ENCODE measurements at regions not wholly inside any gene's neighbourhood (a gene's known extent, or its start where the extent isn't known, plus 50 kb on each side); places are given as distances from the start of the nearest gene placed in this dataset.

DNA sequence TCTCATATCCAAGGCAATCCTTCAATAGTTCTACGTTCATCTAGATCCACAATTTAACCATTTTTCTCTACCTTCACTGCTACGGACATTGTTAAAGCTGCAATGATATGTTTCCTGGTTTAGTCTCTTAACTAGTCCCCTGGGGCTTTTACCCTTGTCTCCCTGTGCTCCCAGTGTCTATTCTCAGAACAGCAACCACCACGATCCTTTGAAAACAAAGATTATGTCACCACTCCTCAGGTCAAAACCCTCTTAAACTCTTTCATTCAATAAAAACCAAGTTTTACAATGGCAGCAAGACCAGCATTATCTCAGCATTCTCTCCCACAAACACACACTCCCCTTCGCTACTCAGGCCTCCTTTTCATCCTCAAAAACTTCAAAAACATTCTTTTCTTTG lies 298.2 kb upstream of the CHST9 start (continued):
- TF ChIP-seq, protein P1, sequence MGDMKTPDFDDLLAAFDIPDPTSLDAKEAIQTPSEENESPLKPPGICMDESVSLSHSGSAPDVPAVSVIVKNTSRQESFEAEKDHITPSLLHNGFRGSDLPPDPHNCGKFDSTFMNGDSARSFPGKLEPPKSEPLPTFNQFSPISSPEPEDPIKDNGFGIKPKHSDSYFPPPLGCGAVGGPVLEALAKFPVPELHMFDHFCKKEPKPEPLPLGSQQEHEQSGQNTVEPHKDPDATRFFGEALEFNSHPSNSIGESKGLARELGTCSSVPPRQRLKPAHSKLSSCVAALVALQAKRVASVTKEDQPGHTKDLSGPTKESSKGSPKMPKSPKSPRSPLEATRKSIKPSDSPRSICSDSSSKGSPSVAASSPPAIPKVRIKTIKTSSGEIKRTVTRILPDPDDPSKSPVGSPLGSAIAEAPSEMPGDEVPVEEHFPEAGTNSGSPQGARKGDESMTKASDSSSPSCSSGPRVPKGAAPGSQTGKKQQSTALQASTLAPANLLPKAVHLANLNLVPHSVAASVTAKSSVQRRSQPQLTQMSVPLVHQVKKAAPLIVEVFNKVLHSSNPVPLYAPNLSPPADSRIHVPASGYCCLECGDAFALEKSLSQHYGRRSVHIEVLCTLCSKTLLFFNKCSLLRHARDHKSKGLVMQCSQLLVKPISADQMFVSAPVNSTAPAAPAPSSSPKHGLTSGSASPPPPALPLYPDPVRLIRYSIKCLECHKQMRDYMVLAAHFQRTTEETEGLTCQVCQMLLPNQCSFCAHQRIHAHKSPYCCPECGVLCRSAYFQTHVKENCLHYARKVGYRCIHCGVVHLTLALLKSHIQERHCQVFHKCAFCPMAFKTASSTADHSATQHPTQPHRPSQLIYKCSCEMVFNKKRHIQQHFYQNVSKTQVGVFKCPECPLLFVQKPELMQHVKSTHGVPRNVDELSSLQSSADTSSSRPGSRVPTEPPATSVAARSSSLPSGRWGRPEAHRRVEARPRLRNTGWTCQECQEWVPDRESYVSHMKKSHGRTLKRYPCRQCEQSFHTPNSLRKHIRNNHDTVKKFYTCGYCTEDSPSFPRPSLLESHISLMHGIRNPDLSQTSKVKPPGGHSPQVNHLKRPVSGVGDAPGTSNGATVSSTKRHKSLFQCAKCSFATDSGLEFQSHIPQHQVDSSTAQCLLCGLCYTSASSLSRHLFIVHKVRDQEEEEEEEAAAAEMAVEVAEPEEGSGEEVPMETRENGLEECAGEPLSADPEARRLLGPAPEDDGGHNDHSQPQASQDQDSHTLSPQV (IDR thresholded peaks at IDR 0.05) = no peak
- TF ChIP-seq FOXK2 (IDR thresholded peaks at IDR 0.05) = no peak
- no peak for TF ChIP-seq FOS (IDR thresholded peaks at IDR 0.05; ENCODE audit: borderline replicate concordance, extremely low read depth, insufficient read length)
- TF ChIP-seq MYB (IDR thresholded peaks at IDR 0.05; ENCODE audit: borderline replicate concordance, low read depth, low read length) = no peak

DNA sequence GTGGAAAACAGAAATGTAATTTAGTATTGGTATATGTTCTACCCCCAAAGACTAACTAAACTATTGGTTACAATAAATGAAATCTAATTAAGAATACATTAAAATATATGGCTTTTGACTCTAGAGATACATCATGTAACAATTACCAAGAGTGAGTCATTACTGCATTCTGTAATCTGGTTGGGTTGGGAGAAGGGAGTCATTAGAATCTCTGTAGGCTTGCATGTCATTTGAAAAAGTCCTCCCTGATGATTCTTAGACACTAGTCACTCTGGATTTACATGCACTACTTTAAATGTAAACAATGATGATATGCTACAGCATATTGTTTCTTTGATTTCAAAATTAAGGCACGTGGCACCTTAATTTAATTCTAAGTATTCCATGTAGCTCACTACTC lies 293.4 kb upstream of the CHST9 start:
- Histone ChIP-seq H3K36me3 (ENCODE audit: control insufficient read depth in 2 of 2, insufficient read depth in 2 of 2, low read length in 1 of 2) (no peaks in the 10 kb centered on the region), H3K79me2 (ENCODE audit: control insufficient read depth, insufficient read depth, low read length) (no peaks in the 10 kb centered on the region), H3K4me3 (no peak overlapping the region), H3K27ac (ENCODE audit: control insufficient read depth, insufficient read depth) (no peak overlapping the region), H3K27me3 (replicated peaks in 1 of 2; ENCODE audit: control insufficient read depth in 2 of 2, insufficient read depth in 2 of 2, low read length in 1 of 2) (no peaks in the 10 kb centered on the region), H3K9ac (ENCODE audit: control insufficient read depth, insufficient read depth, low read length) (no peak overlapping the region), H4K20me1 (ENCODE audit: control insufficient read depth, insufficient read depth) (no peaks in the 10 kb centered on the region), H2AFZ (ENCODE audit: control insufficient read depth, low read depth, low read length) (no peak overlapping the region), H3K9me3 (replicated peaks; ENCODE audit: control insufficient read depth, insufficient read depth, low read length) (no peaks in the 10 kb centered on the region), H3K4me1 (ENCODE audit: control insufficient read depth, insufficient read depth, low read length) (no peaks in the 10 kb centered on the region), H3K4me2 (ENCODE audit: control insufficient read depth, insufficient read depth) (no peak overlapping the region)
- DNase-seq (ENCODE audit: low read depth, low spot score) = no peak
- FAIRE-seq = no peak
- intact Hi-C loops (cut with micrococcal nuclease; ENCODE audit: unreplicated experiment) (no loop called here), in situ Hi-C loops (cut with MboI) (no loop called here)
- CTCF ChIA-PET = no interaction called here
- POLR2A ChIA-PET = no interaction called here
- 0% methylated on average over 1 of the region's 1 CpG for WGBS (ENCODE audit: insufficient coverage, insufficient replicate concordance, low lambda C conversion rate, missing lambda C conversion rate)
- SMC1A ChIA-PET (ENCODE audit: uncharacterized antibody, unreplicated experiment) = no interaction called here
- no TSS peak for BruUV-seq (replicated peaks)
- no peak for ATAC-seq
- RAD21 ChIA-PET (ENCODE audit: unreplicated experiment) = no interaction called here
- TF ChIP-seq ZNF622 (IDR thresholded peaks at IDR 0.05) (no peak), CHD1 (IDR thresholded peaks at IDR 0.05; ENCODE audit: low read depth, low read length) (no peak), SREBF1 (IDR thresholded peaks at IDR 0.05; ENCODE audit: low read length) (no peak), KLF5 (IDR thresholded peaks at IDR 0.05; ENCODE audit: partially characterized antibody) (no peak), SIX5 (IDR thresholded peaks at IDR 0.05; ENCODE audit: low read depth, low read length, severe bottlenecking) (no peak), RUNX3 (IDR thresholded peaks at IDR 0.05; ENCODE audit: low read length) (no peak), KDM1A (IDR thresholded peaks at IDR 0.05; ENCODE audit: borderline replicate concordance) (no peak), STAT1 (conservative IDR thresholded peaks at IDR 0.05) (no peak)
- TF ChIP-seq, protein P2, sequence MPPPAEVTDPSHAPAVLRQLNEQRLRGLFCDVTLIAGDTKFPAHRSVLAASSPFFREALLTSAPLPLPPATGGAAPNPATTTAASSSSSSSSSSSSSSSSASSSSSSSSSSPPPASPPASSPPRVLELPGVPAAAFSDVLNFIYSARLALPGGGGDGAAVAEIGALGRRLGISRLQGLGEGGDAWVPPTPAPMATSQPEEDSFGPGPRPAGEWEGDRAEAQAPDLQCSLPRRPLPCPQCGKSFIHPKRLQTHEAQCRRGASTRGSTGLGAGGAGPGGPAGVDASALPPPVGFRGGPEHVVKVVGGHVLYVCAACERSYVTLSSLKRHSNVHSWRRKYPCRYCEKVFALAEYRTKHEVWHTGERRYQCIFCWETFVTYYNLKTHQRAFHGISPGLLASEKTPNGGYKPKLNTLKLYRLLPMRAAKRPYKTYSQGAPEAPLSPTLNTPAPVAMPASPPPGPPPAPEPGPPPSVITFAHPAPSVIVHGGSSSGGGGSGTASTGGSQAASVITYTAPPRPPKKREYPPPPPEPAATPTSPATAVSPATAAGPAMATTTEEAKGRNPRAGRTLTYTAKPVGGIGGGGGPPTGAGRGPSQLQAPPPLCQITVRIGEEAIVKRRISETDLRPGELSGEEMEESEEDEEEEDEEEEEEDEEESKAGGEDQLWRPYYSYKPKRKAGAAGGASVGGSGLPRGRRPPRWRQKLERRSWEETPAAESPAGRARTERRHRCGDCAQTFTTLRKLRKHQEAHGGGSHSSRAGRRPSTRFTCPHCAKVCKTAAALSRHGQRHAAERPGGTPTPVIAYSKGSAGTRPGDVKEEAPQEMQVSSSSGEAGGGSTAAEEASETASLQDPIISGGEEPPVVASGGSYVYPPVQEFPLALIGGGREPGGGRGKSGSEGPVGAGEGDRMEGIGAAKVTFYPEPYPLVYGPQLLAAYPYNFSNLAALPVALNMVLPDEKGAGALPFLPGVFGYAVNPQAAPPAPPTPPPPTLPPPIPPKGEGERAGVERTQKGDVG (CRISPR knock-in tag; IDR thresholded peaks at IDR 0.05) = no peak
- TF ChIP-seq, protein P3, sequence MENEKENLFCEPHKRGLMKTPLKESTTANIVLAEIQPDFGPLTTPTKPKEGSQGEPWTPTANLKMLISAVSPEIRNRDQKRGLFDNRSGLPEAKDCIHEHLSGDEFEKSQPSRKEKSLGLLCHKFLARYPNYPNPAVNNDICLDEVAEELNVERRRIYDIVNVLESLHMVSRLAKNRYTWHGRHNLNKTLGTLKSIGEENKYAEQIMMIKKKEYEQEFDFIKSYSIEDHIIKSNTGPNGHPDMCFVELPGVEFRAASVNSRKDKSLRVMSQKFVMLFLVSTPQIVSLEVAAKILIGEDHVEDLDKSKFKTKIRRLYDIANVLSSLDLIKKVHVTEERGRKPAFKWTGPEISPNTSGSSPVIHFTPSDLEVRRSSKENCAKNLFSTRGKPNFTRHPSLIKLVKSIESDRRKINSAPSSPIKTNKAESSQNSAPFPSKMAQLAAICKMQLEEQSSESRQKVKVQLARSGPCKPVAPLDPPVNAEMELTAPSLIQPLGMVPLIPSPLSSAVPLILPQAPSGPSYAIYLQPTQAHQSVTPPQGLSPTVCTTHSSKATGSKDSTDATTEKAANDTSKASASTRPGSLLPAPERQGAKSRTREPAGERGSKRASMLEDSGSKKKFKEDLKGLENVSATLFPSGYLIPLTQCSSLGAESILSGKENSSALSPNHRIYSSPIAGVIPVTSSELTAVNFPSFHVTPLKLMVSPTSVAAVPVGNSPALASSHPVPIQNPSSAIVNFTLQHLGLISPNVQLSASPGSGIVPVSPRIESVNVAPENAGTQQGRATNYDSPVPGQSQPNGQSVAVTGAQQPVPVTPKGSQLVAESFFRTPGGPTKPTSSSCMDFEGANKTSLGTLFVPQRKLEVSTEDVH (IDR thresholded peaks at IDR 0.05; ENCODE audit: low read depth, partially characterized antibody) = no peak

Measured in GM12878 (cell line).